ENCODE measurements at regions not wholly inside any gene's neighbourhood (a gene's known extent, or its start where the extent isn't known, plus 50 kb on each side); places are given as distances from the start of the nearest gene placed in this dataset.

- H3K4me3 ChIP-seq, result no peak overlapping the region
- H3K27ac ChIP-seq, result peak overlapping the region in 2 of 21 experiments; percentile 31 to 32
Measured at GRCh38 chr6:4403023-4403752, 267.8 kb upstream of the ECI2 start.

GRCh38 chr6:4402477-4402976, 267.2 kb upstream of the ECI2 start:
- peak overlapping the region in 3 of 21 experiments; percentile 18 to 32 (median 31) for H3K27ac ChIP-seq
- no peak overlapping the region for H3K4me3 ChIP-seq

- Histone ChIP-seq H3K4me3 (no peak overlapping the region), H3K27ac (no peak overlapping the region)
Measured at GRCh38 chr6:4401408-4402368, 266.3 kb upstream of the ECI2 start.

- Histone ChIP-seq H3K27ac (no peak overlapping the region), H3K4me3 (no peak overlapping the region)
Measured at GRCh38 chr6:4399656-4400055, 264.3 kb upstream of the ECI2 start.

- no peak overlapping the region for H3K27ac ChIP-seq
- no peak overlapping the region for H3K4me3 ChIP-seq
Measured at GRCh38 chr6:4398791-4399190, 263.4 kb upstream of the ECI2 start.

GRCh38 chr6:4397307-4397706, 261.9 kb upstream of the ECI2 start:
- H3K4me3 ChIP-seq, result no peak overlapping the region
- H3K27ac ChIP-seq, result no peak overlapping the region

- no peak overlapping the region for H3K27ac ChIP-seq
- H3K4me3 ChIP-seq, result no peak overlapping the region
Measured at GRCh38 chr6:4396044-4396443, 260.7 kb upstream of the ECI2 start.

- H3K4me3 ChIP-seq, result no peak overlapping the region
- no peak overlapping the region for H3K27ac ChIP-seq
Measured at GRCh38 chr6:4395386-4395785, 260.0 kb upstream of the ECI2 start.

GRCh38 chr6:4394786-4395185, 259.4 kb upstream of the ECI2 start:
- H3K4me3 ChIP-seq, result no peak overlapping the region
- no peak overlapping the region for H3K27ac ChIP-seq

- H3K4me3 ChIP-seq, result no peak overlapping the region
- H3K27ac ChIP-seq, result no peak overlapping the region
Measured at GRCh38 chr6:4388675-4389074, 253.3 kb upstream of the ECI2 start.

- no peak overlapping the region for H3K4me3 ChIP-seq
- no peak overlapping the region for H3K27ac ChIP-seq
Measured at GRCh38 chr6:4384656-4385055, 249.3 kb upstream of the ECI2 start.

GRCh38 chr6:4383910-4384638, 248.7 kb upstream of the ECI2 start:
- Histone ChIP-seq H3K27ac (no peak overlapping the region), H3K4me3 (no peak overlapping the region)

GRCh38 chr6:4382362-4382853, 247.0 kb upstream of the ECI2 start:
- Histone ChIP-seq H3K27ac (no peak overlapping the region), H3K4me3 (no peak overlapping the region)

- Histone ChIP-seq H3K4me3 (no peak overlapping the region), H3K27ac (peak overlapping the region in 1 of 21 experiments; percentile 11)
Measured at GRCh38 chr6:4381381-4381780, 246.0 kb upstream of the ECI2 start.

- Histone ChIP-seq H3K27ac (peak overlapping the region in 1 of 21 experiments; percentile 11), H3K4me3 (no peak overlapping the region)
Measured at GRCh38 chr6:4380881-4381281, 245.5 kb upstream of the ECI2 start.

- no peak overlapping the region for H3K27ac ChIP-seq
- no peak overlapping the region for H3K4me3 ChIP-seq
Measured at GRCh38 chr6:4379958-4380357, 244.6 kb upstream of the ECI2 start.

- no peak overlapping the region for H3K27ac ChIP-seq
Measured at GRCh38 chr6:4378319-4378996, 243.1 kb upstream of the ECI2 start.

GRCh38 chr6:4377603-4378002, 242.2 kb upstream of the ECI2 start:
- H3K4me3 ChIP-seq, result no peak overlapping the region
- H3K27ac ChIP-seq, result no peak overlapping the region

More at GRCh38 chr6:4378319-4378996, 243.1 kb upstream of the ECI2 start:
- H3K4me3 ChIP-seq, result no peak overlapping the region

- no peak overlapping the region for H3K4me3 ChIP-seq
- H3K27ac ChIP-seq, result no peak overlapping the region
Measured at GRCh38 chr6:4374216-4374615, 238.8 kb upstream of the ECI2 start.

Measured in skin epidermis (tissue), 12 donors.